ENCODE measurements at regions not wholly inside any gene's neighbourhood (a gene's known extent, or its start where the extent isn't known, plus 50 kb on each side); places are given as distances from the start of the nearest gene placed in this dataset.
"Not testable (repeated sequence)": the region's sequence is repeated elsewhere in the genome, so short reads cannot be mapped to it uniquely, and the experiment has no call there.

DNA sequence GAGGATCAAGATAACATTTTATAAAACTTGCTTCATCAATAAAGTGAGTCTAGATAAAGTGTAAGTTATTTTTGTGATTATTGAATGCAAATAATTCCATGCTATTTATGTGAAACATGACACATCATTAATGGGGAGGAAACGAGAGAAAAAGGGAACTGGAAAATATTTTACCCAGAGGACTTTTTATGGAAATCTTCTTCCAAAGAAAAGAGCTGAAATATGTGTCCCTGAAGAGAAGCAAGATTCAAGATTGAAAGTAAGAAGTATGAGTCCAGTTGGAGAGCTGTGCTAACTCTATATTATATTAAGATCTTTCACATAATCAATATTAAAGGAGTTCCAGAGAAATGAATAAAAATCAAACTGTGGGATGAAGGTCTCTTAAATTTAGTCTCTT lies 1361.8 kb downstream of the GATA3 start:
- DNase-seq (ENCODE audit: low read depth in 2 of 3, low spot score in 2 of 3) = no peak

DNA sequence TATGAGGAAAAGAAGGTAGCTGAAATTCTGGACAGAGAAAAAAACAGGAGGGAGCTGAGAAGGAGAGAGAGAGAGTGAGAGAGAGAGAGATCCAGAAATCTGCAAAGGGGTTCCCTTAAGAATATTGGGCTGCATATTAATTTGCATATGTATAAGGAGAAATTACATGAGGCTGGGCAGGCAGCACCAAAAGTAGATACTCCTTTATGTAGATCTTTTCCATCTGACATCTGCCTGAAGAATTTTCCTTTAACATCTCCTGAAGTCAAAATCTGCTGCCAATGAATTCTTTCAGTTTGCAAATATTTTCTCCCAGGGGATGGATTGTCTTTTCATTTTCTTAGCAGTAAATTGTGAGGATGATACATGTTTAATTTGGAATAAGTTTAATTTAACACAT lies 1365.3 kb downstream of the GATA3 start:
- DNase-seq (ENCODE audit: low read depth in 2 of 3, low spot score in 2 of 3) = no peak

- DNase-seq (ENCODE audit: low read depth in 2 of 3, low spot score in 2 of 3) = no peak
Measured at GRCh38 chr10:9427209-9427608, 1372.7 kb downstream of the GATA3 start.

DNA sequence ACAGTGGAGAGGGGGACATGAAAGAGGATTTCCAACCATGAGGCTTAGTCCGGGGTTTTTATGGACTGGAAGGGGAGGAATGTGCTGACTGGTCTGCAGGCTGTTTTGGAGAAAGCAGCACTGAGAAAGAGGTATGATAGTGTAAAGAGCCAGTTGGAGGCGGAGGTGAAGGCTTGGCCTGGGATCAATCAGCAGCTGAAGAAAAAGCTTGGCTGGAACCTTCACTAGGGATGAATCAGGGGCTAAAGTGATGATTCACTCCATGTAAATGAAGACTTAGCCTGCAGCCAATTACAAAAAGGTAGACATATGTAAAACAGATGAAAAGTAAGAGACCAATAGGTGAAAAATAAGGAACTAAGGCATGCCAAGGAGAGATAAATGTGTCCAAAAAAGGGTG lies 1382.6 kb downstream of the GATA3 start:
- no peak for DNase-seq (ENCODE audit: low read depth in 2 of 3, low spot score in 2 of 3)

GRCh38 chr10:9443758-9444157 lies 1389.3 kb downstream of the GATA3 start:
- DNase-seq (ENCODE audit: low read depth in 2 of 3, low spot score in 2 of 3) = no peak

- no peak for DNase-seq (ENCODE audit: low read depth in 2 of 3, low spot score in 2 of 3)
Measured at GRCh38 chr10:9449530-9449929, 1395.0 kb downstream of the GATA3 start.

- no peak for DNase-seq (ENCODE audit: low read depth in 2 of 3, low spot score in 2 of 3)
Measured at GRCh38 chr10:9450801-9451200, 1396.3 kb downstream of the GATA3 start.

- DNase-seq (ENCODE audit: low read depth in 2 of 3, low spot score in 2 of 3) = no peak
Measured at GRCh38 chr10:9451211-9451773, 1396.8 kb downstream of the GATA3 start.

DNA sequence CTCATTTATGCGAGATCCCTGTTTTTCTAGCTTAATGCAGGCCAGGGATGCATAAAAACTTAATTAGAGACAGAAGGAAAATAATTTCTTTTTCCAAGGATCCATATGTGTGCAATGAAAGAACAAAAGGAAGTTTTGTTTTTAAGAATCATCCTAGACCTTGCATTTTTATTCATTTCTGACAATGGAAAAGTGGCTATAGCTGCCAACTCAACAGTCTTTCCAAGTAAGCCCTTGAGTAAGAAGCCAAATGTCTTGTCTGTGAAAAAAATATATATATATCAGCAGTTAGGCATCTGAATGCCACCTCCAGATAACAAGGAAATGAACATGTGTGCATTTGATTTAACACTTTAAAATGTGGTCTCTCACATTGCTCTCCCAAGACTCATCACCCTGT lies 1397.6 kb downstream of the GATA3 start:
- DNase-seq (ENCODE audit: low read depth in 2 of 3, low spot score in 2 of 3) = no peak

- not testable (repeated sequence) for DNase-seq (ENCODE audit: low read depth in 2 of 3, low spot score in 2 of 3)
Measured at GRCh38 chr10:9453871-9454270, 1399.4 kb downstream of the GATA3 start.

DNA sequence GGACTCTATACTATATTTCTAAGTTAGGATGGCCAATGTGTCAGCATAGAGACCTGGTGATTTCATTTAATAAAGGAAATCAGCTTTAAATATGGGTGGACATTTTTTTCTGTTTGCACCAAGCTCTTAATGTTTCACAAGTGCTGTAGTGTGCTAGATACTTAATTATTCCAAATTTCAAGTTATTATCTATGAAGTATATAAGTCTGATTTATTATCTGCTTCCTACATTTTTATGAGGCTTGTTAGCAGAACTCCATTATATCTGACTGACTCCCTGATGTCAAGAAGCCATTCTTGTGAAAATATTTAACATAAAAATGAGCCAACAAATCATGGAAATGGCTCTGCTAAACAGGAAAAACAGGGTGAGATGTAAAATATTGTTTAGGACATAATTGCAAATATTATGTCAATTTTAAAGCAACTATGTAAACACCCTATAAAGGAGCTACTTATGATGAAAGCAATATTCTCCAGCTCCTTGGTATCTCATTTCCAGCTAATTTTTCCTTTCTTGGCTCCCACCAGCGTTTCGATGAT lies 1415.2 kb downstream of the GATA3 start:
- DNase-seq (ENCODE audit: low read depth in 2 of 3, low spot score in 2 of 3) = no peak

- no peak for DNase-seq (ENCODE audit: low read depth in 2 of 3, low spot score in 2 of 3)
Measured at GRCh38 chr10:9470581-9470980, 1416.1 kb downstream of the GATA3 start.

DNA sequence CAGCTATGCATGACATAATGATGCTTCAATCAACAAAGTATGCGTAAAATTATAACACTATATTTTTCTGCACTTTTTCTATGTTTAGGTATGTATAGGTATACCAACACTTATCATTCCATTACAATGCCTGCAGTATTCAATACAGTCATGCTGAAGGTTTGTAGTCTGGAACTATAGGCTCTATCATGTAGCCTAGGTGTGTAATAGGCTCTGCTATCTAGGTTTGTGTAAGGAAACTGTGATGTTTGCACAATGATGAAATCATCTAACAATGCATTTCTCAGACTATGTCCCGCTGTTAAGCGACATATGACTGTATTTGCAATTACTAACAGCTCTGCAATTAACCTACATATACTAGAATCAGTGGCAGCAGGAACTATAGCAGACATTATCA lies 1447.5 kb downstream of the GATA3 start:
- no peak for DNase-seq (ENCODE audit: low read depth in 2 of 3, low spot score in 2 of 3)

GRCh38 chr10:9504227-9504626 lies 1449.7 kb downstream of the GATA3 start:
- no peak for DNase-seq (ENCODE audit: low read depth in 2 of 3, low spot score in 2 of 3)

GRCh38 chr10:9505546-9505945 lies 1451.1 kb downstream of the GATA3 start:
- DNase-seq (ENCODE audit: low read depth in 2 of 3, low spot score in 2 of 3) = no peak

DNA sequence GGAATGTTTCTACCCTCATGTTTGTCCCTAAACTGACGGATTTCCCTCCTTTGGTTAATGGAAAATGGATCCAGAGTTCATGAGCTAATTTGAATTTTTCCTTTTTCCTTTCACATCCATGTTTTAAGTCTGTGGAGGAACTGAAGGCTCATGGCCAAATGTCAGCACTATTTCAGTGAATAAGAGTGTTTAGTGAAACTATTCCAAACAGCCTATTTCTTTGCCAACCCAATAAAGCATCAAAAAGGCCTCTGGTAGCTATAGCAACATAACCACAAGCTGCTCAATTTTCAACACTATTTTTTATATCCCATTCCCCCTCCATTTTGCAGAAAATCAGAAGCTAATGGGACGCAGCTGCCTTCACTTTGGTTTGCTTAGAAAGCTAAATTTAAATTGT lies 1454.1 kb downstream of the GATA3 start:
- DNase-seq (ENCODE audit: low read depth in 2 of 3, low spot score in 2 of 3) = no peak

DNA sequence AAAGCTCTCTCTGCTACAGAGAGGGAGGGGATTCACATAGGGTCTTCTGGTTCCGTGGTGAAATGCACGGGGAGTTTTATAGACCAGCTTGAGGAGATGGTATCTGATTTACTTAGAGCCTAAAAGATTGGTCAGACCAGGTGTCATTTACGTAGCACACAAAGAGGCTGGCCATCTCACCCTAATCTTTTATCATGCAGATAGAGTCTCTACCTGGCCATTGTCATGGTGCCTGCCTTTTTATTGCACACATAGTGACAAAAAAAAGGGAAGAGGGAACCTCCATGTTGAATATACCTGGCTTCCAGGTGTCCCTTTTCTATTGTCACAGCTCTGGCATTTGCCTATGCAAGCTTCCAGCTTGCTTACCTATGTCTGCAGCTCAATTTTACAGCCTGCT lies 1456.1 kb downstream of the GATA3 start:
- DNase-seq (ENCODE audit: low read depth in 2 of 3, low spot score in 2 of 3) = no peak

DNA sequence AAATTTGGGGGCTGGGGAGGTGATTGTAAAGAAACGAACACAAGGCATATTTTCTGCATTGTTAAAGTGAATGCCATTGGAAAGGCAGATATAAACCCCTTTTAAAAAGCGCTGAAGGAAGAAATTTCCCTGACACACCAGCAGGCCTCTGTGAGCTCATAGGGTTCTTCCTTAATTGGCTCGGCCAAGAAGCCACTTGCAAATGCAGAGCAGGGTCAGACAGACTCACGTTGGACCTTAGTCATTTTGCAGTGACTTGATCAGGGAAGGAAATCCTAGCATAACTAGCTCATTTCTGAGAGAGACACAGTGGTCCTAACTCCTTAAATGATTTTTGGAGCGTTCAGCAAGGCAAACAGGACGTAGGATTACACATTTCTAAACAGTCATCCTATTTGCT lies 1461.4 kb downstream of the GATA3 start:
- no peak for DNase-seq (ENCODE audit: low read depth in 2 of 3, low spot score in 2 of 3)

GRCh38 chr10:9535744-9536143 lies 1481.3 kb downstream of the GATA3 start:
- no peak for DNase-seq (ENCODE audit: low read depth in 2 of 3, low spot score in 2 of 3)

DNA sequence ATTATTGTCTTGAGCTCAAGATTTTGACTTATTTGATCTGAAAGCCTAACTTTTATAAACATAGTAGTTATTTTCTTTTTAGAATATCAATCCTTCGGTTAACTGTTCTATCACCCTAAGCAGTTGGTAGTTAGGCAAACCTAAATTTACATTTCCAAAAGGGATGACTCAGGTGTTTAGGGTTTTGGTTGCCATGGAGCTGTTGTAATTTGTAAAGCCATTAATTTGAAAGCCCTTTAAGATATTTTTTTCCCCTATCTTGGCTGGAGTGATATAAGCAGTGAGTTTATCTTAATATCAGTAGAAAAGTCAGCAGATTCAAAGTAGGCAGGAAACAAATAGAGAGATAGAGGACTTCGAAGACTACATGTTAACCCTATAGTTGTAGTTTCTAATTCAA lies 1472.6 kb upstream of the CELF2 start:
- DNase-seq (ENCODE audit: low read depth in 2 of 3, low spot score in 2 of 3) = no peak

DNA sequence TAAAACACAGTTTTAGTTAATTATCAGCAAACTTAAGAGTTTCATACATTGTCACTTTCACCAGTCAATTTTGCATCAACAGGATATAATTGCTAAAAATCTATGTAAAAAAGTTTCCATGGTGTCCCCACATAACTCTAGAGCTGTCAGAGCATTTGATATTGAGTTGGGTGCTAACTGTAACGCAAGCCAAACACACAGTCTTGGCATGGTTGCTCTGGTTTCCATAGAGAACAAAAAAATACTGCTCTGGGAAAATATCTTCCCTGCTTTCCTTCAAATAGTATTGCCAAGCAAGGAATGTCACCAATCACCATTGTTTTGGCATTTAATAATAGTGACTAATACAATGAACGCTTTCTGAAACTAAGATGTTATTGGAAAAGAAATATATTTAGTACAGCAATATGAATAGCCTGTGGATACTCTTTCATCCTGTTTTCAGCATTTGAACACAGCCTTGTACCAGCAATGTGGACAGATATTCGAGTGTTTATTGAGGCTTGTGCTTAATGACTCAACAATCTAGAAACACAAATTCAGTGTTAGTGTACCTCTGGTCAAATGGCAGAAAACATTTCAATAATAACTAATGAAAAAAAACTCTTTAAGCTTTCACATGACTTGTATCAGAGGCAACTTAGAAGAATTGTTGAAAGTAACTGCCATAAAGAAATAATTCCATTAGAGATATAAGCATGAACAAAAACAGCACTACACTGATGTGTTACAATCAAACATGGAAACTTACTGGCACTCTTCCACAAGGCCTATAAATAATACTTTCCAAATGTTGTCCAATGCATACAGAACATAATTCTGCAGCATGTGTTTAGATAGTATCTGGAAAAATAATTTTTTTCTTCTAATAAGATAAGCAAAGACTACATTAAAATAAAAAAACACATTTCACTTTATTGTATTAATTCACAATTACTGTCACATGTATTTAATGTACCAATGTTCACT lies 1469.5 kb upstream of the CELF2 start:
- DNase-seq (ENCODE audit: low read depth in 2 of 3, low spot score in 2 of 3) = no peak

DNA sequence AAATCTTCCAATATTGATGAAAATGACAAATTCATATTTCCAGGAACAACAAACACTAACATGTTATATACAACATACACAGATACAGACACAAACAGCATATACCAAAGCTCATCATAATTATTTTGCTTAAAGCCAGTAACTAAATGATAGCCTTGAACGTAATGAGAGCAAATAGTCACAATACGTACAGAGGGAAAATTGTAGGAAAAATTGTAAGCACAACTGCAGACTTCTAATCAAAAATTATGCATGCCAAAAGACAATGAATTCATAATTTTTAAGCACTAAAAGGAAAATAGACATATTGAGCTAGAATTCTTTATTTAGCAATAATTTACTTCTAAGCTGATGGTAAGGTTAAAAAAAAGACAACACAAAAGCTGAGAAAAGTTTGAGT lies 1466.9 kb upstream of the CELF2 start:
- DNase-seq (ENCODE audit: low read depth in 2 of 3, low spot score in 2 of 3) = no peak

Data from activated CD8-positive, alpha-beta memory T cell treated with anti-CD3 and anti-CD28 coated beads for 48 hours (primary cell).